Right kidney (tissue), 1 donor: ENCODE measurements at regions not wholly inside any gene's neighbourhood (a gene's known extent, or its start where the extent isn't known, plus 50 kb on each side); places are given as distances from the start of the nearest gene placed in this dataset.
"Not testable (repeated sequence)": the region's sequence is repeated elsewhere in the genome, so short reads cannot be mapped to it uniquely, and the experiment has no call there.

Source experiments
- DNase-seq: peaks from one replicate; pipeline ENCODE4 v3.0.0-alpha.2; 2016

DNA sequence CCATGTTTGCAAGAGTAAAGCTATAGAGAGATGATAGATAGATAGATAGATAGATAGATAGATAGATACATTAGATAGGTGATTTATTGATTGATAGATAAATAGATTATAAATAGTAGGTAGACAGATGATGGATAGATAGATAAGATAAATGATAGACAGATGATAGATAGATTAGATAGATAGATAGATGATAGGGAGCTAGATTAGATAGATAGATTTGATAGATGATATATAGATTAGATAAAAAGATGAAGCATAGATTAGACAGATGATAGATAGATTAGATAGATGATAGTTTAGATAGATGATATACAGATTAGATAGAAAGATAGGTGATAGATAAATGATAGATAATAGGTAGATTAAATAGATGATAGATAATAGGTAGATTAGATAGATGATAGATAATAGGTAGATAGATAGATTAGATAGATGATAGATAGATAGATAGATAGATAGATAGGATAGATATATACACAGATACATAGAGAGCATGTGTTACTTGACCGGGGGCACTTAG, 243.3 kb upstream of the FOXK1 start:
- DNase-seq, result no peak

DNA sequence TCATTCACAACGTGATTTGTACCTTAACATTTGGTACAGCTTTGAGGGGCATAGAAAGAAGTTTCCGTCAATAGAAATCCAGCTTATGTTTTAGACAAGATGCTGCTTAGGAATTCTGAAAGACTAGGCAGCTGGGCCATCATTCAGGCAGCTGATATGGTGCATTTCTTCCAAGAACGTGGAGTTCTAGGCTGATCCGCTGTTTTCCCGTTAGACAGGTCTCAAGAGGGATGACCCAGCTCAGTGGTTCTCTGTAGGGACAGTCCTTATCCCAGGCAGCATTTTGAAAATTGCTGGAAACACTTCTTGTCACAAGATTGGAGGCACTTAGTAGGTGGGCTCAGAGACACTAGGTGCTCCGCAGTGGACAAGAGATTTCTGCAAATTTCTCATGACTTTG, 242.7 kb upstream of the FOXK1 start:
- no peak for DNase-seq

DNA sequence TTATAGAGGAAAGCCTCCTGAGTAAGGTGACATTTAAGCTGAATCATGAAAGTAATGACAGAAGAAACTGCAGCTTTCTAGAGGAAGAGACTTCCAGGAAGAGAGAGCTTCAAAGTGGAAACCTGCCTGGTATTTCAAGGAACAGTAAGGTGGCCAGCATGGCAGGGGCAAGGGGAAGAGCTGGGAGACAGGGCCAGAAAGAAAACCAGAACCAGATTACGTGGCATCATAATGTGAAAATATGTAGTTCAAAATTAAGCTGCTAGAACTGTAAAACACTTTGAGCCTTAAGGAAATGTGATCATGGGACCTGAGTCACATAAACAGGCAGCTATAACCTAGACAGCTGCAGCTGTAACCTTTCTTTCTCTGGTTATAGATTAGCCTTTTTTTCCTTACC, 238.0 kb upstream of the FOXK1 start:
- DNase-seq, result no peak

DNA sequence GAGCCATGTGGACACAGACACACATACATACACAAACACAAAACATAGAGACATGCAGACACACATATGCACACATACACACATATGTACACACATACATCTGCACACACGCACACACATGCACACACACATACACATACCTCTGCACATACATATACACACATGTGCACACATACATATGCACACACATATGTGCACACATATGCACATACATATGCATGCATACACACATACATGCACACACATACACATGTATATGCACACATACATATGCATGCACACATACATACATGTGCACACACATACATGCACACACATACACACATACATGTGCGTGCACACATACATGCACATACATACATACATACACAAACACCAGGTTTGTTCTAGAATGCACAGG, 236.3 kb upstream of the FOXK1 start:
- no peak for DNase-seq

- DNase-seq, result no peak
These were observed 232.8 kb upstream of the FOXK1 start for GRCh38 chr7:4449263-4449662.

DNA sequence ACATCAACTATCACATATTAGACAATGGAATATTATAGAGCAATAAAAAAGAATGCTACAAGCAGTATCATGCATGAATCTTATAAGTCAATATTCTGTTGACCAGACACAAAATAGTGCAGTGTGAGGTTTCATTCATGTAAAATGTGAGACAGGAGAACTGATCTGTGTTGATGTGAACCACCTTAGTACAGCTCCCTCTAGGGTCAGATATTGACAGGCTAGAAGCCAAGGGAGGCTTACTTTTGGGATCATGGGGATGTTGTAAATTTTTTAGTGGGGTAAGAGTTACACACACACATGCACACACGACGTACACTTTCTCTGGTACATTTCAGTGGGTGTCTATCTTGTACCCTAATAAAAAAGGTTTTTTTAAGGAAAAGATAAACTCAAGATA, 231.6 kb upstream of the FOXK1 start:
- no peak for DNase-seq

DNA sequence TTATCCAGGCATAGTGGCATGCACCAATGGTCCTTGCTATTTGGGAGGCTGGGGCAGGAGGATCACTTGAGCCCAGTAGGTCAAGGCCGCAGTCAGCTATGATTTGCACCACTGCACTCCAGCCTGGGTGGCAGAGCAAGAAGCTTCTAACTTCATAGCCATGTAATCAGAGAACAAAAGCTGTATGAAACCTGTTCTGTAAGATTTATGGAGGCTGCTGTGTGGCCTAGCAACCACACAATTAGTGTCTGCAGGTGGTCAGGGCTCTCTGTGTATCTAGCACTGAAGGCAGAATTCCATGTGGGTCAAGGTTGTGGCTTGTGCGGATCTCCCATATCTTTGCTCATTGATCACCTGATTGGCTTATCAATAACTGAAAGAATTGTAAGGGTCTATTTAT, 221.5 kb upstream of the FOXK1 start:
- DNase-seq, result no peak

GRCh38 chr7:4461531-4461930, 220.6 kb upstream of the FOXK1 start:
- no peak for DNase-seq

DNA sequence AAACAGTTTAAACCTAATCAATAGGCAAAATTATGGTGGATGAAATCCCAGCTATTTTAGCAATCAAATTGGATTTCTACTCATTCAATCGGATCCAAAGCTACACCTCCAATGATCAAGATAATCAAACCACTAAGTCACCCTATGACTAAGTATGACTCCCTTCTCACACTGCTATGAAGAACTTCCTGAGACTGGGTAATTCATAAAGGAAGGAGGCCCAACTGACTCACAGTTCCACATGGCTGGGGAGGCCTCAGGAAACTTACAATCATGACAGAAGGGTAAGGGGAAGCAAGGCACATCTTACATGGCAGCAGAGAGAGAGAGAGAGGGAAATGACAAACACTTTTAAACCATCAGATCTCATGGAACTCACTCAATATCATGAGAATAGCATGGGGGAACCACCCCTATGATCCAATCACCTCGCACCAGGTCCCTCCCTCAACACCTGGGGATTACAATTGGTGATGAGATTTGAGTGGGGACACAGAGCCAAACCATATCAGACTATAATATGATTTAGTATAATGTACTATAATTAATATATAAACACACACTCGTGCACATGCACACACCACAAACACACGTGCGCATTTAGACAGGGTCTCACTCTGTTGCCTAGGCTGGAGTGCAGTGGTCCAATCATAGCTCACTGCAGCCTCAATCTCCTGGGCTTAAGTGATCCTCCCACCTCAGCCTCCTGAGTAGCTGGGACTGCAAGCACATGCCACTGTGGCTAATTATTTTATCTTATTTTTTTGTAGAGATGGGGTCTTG, 213.6 kb upstream of the FOXK1 start:
- no peak for DNase-seq

GRCh38 chr7:4470246-4470645, 211.8 kb upstream of the FOXK1 start:
- no peak for DNase-seq

DNA sequence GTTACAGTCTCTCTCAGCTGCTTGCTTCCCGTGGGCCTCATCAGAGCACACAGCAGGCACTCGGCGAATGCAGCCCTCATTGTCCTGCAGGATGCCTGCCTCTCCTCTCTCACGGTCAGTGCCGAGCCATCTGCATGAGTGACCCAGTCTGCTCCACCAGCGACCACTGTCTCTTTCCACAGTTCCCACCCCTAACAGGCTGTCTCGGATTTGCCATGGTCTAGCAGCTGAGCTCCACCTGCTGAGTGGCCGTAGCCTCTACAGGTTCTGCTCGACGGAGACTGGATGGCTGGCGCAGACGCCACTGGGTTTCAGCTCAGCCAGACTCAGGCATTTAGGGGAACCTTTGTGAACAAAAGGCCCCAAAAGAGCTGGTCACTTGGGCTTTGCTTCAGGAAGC, 209.4 kb upstream of the FOXK1 start:
- DNase-seq, result no peak

DNA sequence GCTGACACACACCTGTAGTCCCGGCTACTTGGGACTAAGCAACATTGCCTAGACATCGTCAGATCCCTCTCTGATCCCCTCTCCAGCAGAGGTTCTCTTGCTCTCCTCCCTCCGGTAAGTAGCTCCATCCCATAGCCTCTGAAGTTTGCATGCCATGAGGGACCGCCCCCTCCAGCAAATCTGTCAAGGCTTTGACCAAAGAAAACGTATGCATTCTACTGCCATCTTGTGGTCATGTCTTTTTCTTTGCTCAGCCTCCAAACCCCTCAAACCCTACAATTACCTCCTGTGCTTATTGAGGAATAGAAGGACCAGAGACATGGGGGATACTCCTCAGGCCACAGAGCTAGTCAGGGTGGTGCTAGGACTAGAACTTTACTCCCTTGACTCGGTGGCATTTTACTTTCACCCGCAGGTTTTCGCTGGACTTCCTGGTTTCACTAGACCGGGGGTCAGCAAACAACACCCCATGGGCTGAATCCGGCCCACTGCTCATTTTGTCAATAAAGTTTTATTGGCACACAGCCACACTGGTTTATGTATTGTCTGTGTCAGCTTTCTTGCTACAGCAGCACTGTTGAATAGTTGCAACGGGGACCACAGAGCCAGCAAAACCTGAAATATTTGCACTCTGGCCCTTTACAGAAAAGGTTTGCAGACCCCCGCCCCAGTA, 202.6 kb upstream of the FOXK1 start:
- no peak for DNase-seq

DNA sequence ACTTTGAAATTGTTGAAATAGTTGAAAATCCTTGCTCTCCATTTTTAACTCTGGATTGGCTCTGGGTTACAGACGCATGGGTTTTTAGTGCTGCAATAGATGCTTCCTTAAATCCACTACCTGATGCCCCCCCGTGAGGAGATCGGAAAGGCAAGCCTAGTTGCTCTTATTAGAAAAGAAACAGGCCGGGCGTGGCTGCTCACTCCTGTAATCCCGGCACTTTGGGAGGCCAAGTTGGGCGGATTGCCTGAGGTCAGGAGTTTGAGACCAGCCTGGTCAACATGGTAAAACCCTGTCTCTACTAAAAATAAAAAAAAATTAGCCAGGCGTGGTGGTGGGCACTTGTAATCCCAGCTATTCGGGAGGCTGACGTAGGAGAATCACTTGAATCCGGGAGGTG, 202.0 kb upstream of the FOXK1 start:
- not testable (repeated sequence) for DNase-seq

GRCh38 chr7:4483851-4484250, 198.2 kb upstream of the FOXK1 start:
- no peak for DNase-seq

- no peak for DNase-seq
These were observed 197.6 kb upstream of the FOXK1 start for GRCh38 chr7:4484545-4484944.

DNA sequence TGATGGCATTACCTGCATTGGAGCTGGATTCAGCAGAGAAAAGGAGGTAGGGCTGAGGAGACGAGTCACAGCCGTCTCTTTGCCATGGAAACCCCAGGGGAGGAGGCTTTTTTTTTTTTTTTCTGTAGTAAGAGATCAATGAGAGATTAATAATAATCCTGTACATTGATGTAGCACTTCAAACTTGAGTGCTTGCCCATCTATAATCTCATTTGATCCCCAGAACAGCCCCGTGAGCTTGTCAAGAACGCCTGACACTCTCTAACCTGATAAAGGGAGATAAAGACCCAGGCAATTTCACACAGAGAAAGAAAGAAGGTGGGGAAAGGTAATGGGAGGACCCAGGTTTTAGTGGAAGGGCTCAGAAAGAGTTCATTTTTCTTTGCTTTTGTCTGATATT, 195.2 kb upstream of the FOXK1 start:
- no peak for DNase-seq

GRCh38 chr7:4496911-4497310, 185.2 kb upstream of the FOXK1 start:
- DNase-seq, result not testable (repeated sequence)

DNA sequence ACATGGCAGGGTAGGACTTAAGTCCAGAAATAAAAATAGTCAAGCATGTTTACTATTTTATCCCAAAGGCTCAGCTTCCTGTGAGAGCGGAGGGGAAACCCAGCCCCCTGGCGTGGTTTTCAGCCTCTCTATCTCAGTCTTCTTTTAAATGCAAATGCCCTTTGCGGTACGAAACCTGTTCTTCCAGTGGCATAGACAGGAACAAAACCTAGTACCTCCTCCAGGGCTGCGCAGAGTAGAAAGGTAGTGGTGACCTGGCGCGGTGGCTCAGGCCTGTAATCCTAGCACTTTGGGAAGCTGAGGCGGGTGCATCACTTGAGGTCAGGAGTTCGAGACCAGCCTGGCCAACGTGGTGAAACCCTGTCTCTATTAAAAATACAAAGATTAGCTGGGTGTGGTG, 181.3 kb upstream of the FOXK1 start:
- no peak for DNase-seq

- not testable (repeated sequence) for DNase-seq
These were observed 174.2 kb upstream of the FOXK1 start for GRCh38 chr7:4507886-4508285.

DNA sequence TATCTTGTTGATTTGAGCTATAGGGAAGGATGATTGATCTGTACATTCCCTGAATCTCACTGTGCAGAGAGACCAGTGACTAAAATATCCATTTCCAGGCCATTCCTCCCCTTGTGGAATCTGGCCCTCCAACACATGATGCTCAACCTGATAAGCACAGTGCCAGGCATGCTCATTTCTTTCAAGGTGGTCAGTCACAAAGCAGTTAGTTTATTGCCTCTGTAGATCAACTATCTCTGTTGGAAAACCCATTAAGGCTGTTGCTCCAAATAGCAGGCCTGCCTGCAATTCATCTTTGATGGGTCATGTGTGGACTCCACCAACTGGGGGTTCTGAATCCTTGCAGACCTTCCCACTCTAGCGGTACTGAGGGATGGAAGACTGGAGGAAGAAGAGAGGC, 168.6 kb upstream of the FOXK1 start:
- DNase-seq, result no peak

DNA sequence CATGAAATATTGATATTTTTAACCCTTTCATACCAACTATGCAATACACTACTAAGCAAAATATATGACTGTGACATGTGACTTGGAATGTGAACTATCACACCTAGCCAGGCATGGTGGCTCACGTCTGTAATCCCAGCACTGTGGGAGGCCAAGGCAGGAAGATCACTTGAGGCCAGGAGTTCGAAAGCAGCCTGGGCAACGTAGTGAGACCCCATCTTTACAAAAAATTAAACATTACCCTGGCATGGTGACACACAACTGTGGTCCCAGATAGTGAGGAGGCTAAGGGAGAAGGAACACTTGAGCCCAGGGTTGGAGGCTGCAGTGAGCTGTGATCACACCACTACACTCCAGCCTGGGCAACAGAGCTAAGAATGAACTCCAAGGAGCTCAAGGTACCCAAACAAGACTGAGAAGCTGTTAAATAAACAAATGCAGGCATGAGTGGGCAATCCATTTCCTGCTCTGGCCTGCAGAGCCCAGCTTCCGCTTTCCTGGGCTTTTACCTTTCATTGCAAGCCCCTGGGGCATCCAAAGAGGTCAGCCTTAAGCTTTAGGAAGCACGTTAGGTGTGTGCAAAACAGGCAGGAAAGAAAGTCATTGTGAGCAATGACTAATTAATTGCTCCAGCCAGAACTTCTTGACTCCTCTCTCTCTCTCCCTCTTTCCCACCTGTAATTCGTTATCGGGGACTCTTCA, 162.1 kb upstream of the FOXK1 start:
- DNase-seq, result no peak

DNA sequence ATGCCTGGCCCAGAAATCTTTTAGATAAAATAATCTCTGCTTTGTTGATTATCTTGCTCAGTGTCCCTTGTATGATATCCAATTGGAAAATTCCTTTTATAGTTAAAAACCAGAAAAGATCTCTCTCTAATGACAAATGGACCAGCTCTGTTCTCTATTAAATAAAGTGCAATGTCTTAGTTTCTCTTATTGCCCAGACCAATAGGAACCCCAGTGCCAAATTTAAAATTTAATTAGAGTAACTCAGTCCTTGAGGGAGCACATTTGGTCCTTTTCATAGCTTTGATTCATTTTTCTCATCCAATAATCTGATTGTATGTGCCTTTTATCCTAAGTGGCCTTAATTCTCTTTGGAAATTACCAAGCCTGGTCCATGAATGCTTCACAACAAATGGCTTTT, 158.9 kb upstream of the FOXK1 start:
- DNase-seq, result no peak

DNA sequence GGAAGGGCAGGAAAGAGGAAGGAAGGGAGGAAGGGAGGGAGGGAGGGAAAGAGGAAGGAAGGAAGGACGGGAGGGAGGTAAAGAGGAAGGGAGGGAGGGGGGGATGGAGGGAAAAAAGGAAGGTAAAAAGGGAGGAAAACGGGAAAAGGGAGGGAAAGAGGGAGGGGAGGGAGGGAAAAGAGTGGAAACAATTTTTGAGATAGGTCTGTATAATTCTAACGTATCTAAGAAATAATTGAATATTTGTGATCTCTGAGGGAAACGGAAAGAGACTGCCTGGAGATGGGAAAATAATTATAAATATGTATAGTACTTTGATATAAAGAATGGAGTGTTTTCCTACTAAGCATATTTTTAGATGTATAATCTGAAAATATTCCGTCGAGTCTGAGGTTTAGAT, 158.2 kb upstream of the FOXK1 start:
- no peak for DNase-seq
